ENCODE measurements at regions not wholly inside any gene's neighbourhood (a gene's known extent, or its start where the extent isn't known, plus 50 kb on each side); places are given as distances from the start of the nearest gene placed in this dataset.

- no peak for DNase-seq
These were observed 608.9 kb downstream of the IRX1 start for GRCh38 chr5:4204276-4205141.

GRCh38 chr5:4205398-4205797, 609.8 kb downstream of the IRX1 start:
- DNase-seq = no peak

- no peak for DNase-seq
These were observed 610.5 kb downstream of the IRX1 start for GRCh38 chr5:4206127-4206526.

- DNase-seq = no peak
These were observed 611.9 kb downstream of the IRX1 start for GRCh38 chr5:4207486-4207885.

GRCh38 chr5:4208537-4208936, 612.9 kb downstream of the IRX1 start:
- no peak for DNase-seq

- DNase-seq = no peak
These were observed 613.4 kb downstream of the IRX1 start for GRCh38 chr5:4208996-4209395.

- DNase-seq = no peak
These were observed 616.6 kb downstream of the IRX1 start for GRCh38 chr5:4212071-4212739.

GRCh38 chr5:4212981-4213819, 617.6 kb downstream of the IRX1 start:
- DNase-seq = no peak

GRCh38 chr5:4215143-4215542, 619.5 kb downstream of the IRX1 start:
- no peak for DNase-seq

GRCh38 chr5:4216142-4216541, 620.5 kb downstream of the IRX1 start:
- no peak for DNase-seq

GRCh38 chr5:4220016-4220415, 624.4 kb downstream of the IRX1 start:
- DNase-seq = no peak

GRCh38 chr5:4221048-4221447, 625.4 kb downstream of the IRX1 start:
- DNase-seq = no peak

GRCh38 chr5:4222147-4222546, 626.5 kb downstream of the IRX1 start:
- no peak for DNase-seq

- no peak for DNase-seq
These were observed 627.2 kb downstream of the IRX1 start for GRCh38 chr5:4222821-4223220.

- no peak for DNase-seq
These were observed 630.1 kb downstream of the IRX1 start for GRCh38 chr5:4225741-4226140.

- no peak for DNase-seq
These were observed 630.9 kb downstream of the IRX1 start for GRCh38 chr5:4226565-4226964.

GRCh38 chr5:4228708-4229107, 633.1 kb downstream of the IRX1 start:
- DNase-seq = no peak

- no peak for DNase-seq
These were observed 634.0 kb downstream of the IRX1 start for GRCh38 chr5:4229414-4230292.

GRCh38 chr5:4230471-4230785, 634.8 kb downstream of the IRX1 start:
- no peak for DNase-seq

GRCh38 chr5:4230786-4231641, 635.4 kb downstream of the IRX1 start:
- DNase-seq = no peak

- no peak for DNase-seq
These were observed 636.5 kb downstream of the IRX1 start for GRCh38 chr5:4232084-4232483.

- no peak for DNase-seq
These were observed 638.0 kb downstream of the IRX1 start for GRCh38 chr5:4233671-4234070.
